OCI-LY7 (cell line): ENCODE measurements at regions not wholly inside any gene's neighbourhood (a gene's known extent, or its start where the extent isn't known, plus 50 kb on each side); places are given as distances from the start of the nearest gene placed in this dataset.

Experiments used
- EZH2phosphoT487 ChIP-seq: fragments of 200-600 bp; sonication (generic); IDR thresholded peaks from 2 replicates; pipeline ENCODE4 v1.6.1; 2018; ENCODE audit warnings: low read depth, borderline replicate concordance, mild to moderate bottlenecking, mixed run types, antibody characterized with exemption, low read length, moderate library complexity, mixed read lengths
- TF ChIP-seq, protein P1 (sequence below): fragments of 200-600 bp; sonication (generic); conservative IDR thresholded peaks from 2 replicates; pipeline ENCODE4 v1.5.1; 2014; ENCODE audit warnings: mild to moderate bottlenecking, antibody characterized with exemption, low read length, moderate library complexity, mixed read lengths

DNA sequence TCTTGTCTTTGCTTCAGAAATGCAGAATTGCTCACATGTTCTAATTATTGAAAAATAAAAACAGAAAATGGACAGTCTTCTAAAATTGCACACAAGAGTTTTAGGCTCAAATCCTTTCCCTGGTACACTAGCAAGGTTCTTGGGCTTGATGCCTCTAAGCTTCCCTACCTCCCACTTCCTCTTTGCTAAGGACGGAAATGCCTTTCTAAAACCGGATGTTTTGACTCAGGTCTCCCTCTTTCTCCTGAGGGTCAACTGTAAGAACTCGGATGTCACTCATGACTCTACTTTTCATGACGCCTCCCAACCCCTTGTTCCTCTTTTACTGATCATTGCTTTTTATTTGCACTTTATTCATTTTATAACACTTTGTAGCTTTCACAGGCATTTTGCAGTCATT lies 613.5 kb downstream of the C6orf118 start:
- TF ChIP-seq, protein P1, sequence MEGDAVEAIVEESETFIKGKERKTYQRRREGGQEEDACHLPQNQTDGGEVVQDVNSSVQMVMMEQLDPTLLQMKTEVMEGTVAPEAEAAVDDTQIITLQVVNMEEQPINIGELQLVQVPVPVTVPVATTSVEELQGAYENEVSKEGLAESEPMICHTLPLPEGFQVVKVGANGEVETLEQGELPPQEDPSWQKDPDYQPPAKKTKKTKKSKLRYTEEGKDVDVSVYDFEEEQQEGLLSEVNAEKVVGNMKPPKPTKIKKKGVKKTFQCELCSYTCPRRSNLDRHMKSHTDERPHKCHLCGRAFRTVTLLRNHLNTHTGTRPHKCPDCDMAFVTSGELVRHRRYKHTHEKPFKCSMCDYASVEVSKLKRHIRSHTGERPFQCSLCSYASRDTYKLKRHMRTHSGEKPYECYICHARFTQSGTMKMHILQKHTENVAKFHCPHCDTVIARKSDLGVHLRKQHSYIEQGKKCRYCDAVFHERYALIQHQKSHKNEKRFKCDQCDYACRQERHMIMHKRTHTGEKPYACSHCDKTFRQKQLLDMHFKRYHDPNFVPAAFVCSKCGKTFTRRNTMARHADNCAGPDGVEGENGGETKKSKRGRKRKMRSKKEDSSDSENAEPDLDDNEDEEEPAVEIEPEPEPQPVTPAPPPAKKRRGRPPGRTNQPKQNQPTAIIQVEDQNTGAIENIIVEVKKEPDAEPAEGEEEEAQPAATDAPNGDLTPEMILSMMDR = no peak
- no peak for TF ChIP-seq EZH2phosphoT487
